ENCODE measurements at regions not wholly inside any gene's neighbourhood (a gene's known extent, or its start where the extent isn't known, plus 50 kb on each side); places are given as distances from the start of the nearest gene placed in this dataset.

- TF ChIP-seq FOXM1 (IDR thresholded peaks at IDR 0.05; ENCODE audit: borderline replicate concordance) (no peak), ELF4 (IDR thresholded peaks at IDR 0.05) (no peak), SUZ12 (IDR thresholded peaks at IDR 0.05) (no peak), ZNF384 (IDR thresholded peaks at IDR 0.05) (no peak), SP1 (IDR thresholded peaks at IDR 0.05) (no peak), FOXA1 (IDR thresholded peaks at IDR 0.05) (no peak), PKNOX1 (IDR thresholded peaks at IDR 0.05) (no peak), ARNT (IDR thresholded peaks at IDR 0.05) (no peak), FOXK2 (IDR thresholded peaks at IDR 0.05) (no peak), HDGF (IDR thresholded peaks at IDR 0.05; ENCODE audit: borderline replicate concordance) (no peak), LEF1 (IDR thresholded peaks at IDR 0.05; ENCODE audit: borderline replicate concordance) (no peak)
These were observed 424.7 kb downstream of the KCTD12 start for GRCh38 chr13:76461484-76461883.

All from HEK293T (cell line).